HG03175 (cell line): ENCODE measurements at regions not wholly inside any gene's neighbourhood (a gene's known extent, or its start where the extent isn't known, plus 50 kb on each side); places are given as distances from the start of the nearest gene placed in this dataset.

Source experiments
- ATAC-seq: cut with Tn5 transposase; IDR thresholded peaks from one replicate; pipeline ENCODE4 v1.9.1; 2021; ENCODE audit warnings: mild to moderate bottlenecking, moderate library complexity; ENCODE audit not compliant: unreplicated experiment

DNA sequence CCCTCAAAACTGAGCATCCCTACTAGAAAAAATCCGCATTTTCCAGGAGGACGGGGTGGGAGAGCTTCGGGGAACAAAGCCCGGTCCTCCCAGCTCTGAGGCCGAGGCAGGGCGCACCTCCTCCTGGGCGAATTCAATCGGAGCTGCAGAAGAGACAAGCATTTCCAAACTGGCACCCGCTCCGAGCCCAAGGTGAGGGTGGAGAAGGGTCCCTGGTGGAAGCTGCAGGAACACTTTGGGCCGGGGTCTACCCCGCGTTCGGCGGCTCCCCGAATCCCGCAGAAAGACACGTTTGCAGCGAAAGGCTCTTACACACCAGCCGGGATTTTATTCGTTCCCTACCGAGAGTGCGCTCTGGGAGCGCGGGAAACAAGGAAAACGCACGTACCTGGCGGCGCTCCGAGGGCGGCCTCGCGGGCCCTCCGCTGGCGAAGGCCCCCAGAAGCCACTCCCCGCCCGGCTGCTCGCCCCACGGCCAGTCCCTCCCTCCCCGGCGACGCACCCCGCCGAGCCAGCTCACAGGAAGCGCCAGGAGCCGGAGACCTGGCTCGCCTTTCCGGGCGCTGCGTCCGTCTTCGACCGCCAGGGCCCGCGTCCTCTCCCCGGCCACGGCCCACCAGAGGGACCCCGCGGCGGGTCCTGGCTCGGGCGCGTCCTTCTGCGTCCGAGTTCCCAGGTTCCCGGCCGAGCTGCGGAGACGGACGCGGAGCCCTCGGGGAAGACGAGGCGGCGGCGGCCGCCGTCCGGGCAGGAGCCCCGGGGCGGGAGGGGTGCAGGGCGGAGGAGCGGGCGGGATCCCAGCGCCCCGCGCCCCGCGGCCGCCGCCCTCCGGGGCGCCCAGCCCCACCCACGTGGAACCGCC is 49.8 kb upstream of the BAHCC1 start:
- ATAC-seq: peak; percentile 59
